Esophagus (tissue), 2 donors: ENCODE measurements at regions not wholly inside any gene's neighbourhood (a gene's known extent, or its start where the extent isn't known, plus 50 kb on each side); places are given as distances from the start of the nearest gene placed in this dataset.
"Not testable (repeated sequence)": the region's sequence is repeated elsewhere in the genome, so short reads cannot be mapped to it uniquely, and the experiment has no call there.

ENCODE experiments used
- H3K27ac ChIP-seq, 2 donors: one replicate each; pipeline ENCODE4 v1.5.1; 2013; ENCODE audit warnings: low read depth in 2 of 2, mild to moderate bottlenecking in 2 of 2, inconsistent platforms in 1 of 2, low read length in 1 of 2, moderate library complexity in 1 of 2
- H3K27me3 ChIP-seq, 2 donors: one replicate each; pipeline ENCODE4 v1.6.1; 2013; ENCODE audit warnings: low read length in 2 of 2, control low read depth in 1 of 2, mild to moderate bottlenecking in 1 of 2; ENCODE audit not compliant: insufficient read depth in 2 of 2, control insufficient read depth in 1 of 2
- H3K36me3 ChIP-seq, 2 donors: one replicate each; pipeline ENCODE4 v1.6.1; 2013; ENCODE audit warnings: low read length in 1 of 2; ENCODE audit not compliant: control insufficient read depth in 2 of 2, insufficient read depth in 2 of 2
- H3K4me1 ChIP-seq, 2 donors: one replicate each; pipeline ENCODE4 v1.6.1; 2013; ENCODE audit warnings: low read length in 1 of 2; ENCODE audit not compliant: control insufficient read depth in 2 of 2, insufficient read depth in 2 of 2
- H3K4me3 ChIP-seq, 2 donors: one replicate each; pipeline ENCODE4 v1.5.1; 2013; ENCODE audit warnings: low read length in 2 of 2, mild to moderate bottlenecking in 2 of 2, low read depth in 1 of 2, moderate library complexity in 1 of 2
- H3K9me3 ChIP-seq, 2 donors: one replicate each; pipeline ENCODE4 v1.6.1; 2013; ENCODE audit warnings: mild to moderate bottlenecking in 2 of 2, low read depth in 1 of 2, low read length in 1 of 2, moderate library complexity in 1 of 2; ENCODE audit not compliant: control insufficient read depth in 2 of 2, insufficient read depth in 1 of 2
- WGBS, 2 donors: extraction: QIAGEN DNeasy Blood & Tissue Kit; methylation state at CpG; one replicate each; pipeline ENCODE4 v1.1.7; 2013; 5-methylcytosine and 5-hydroxymethylcytosine counted together
- donor health status: healthy with polysubstance abuse.
- donor health status: Bipolar disorder and iron deficiency.

DNA sequence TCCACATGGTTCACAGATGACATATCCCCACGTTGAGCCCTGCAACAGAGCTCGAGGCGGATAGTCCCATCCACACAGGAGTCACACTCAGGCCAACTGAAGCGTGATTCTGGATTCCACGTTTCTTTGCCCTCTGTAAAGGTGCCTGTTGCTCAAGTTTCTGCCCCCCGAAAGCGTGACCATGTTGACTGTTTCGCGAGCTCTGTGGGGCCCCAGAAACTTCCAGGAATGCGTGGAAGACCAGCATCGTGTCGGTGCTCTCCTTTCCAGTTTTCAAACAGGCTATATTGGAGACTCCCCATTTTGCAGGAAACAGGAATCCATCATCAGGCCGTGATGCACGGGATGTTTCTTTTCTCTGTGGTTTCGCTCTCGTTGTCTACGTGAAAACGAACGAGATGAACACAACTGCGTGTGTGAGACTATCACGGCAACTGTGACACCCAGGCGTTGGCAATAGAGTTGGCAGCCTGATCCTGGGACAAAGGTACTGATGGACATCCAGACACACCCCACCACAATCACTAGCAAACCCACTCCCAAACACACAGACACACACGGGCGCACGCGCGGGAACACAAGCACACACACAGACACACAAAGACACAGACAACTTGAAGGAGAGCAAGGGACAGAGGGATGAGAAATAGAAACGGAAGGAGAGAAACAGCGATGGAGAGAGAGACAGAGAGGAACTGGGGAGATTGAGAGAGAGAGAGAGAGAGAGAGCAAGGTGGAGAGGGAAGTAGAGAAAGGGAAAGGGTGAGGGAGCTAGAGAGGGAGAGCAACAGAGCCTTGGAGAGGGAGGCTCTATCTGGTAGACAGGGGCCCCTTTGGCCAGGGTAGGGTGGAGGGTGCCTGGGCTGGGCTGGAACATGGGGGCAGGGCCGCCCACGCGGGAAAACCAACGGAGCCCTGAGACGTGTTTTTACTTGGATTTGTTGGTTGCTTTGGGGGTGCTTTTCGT is 1609.3 kb downstream of the SPATA31A7 start:
- not testable (repeated sequence) for H3K27me3 ChIP-seq, H3K27ac ChIP-seq, H3K4me1 ChIP-seq, H3K9me3 ChIP-seq, H3K36me3 ChIP-seq
- 29 to 37% methylated on average over 35 of the region's 35 CpGs for WGBS, 2 donors
- peak overlapping the region in 1 of 2 donors; percentile 2 for H3K4me3 ChIP-seq

DNA sequence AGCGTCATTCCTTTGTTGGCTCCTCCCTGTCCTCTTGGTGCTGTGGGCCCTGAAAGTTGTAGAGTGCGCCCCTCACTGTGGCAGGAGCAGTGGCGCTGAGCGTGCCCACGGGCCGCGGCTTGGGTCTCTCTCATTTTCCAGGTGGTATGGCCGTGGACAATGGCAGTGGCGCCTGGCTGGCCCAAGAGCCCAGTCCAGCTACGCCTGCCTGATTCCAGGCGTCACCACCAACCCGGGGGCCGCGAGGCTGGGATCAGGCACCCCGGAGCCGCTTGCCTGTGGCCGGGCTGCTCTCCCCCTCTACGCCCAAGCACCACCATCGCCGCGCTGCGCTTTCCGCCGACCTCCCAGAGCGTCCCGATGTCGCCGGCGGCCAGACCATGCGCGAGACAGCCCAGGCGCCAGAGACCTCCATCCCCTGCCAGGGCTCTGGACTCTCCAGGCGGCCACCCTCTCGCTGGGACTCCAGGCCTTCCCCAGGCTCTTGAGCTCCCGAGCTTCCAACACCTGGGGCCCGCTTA is 1610.1 kb downstream of the SPATA31A7 start:
- not testable (repeated sequence) for H3K36me3 ChIP-seq, H3K9me3 ChIP-seq, H3K27me3 ChIP-seq, H3K4me1 ChIP-seq, H3K27ac ChIP-seq
- H3K4me3 ChIP-seq, result peak overlapping the region in 1 of 2 donors; percentile 10
- 34 to 37% methylated on average over 31 to 36 of the region's 36 CpGs for WGBS, 2 donors

DNA sequence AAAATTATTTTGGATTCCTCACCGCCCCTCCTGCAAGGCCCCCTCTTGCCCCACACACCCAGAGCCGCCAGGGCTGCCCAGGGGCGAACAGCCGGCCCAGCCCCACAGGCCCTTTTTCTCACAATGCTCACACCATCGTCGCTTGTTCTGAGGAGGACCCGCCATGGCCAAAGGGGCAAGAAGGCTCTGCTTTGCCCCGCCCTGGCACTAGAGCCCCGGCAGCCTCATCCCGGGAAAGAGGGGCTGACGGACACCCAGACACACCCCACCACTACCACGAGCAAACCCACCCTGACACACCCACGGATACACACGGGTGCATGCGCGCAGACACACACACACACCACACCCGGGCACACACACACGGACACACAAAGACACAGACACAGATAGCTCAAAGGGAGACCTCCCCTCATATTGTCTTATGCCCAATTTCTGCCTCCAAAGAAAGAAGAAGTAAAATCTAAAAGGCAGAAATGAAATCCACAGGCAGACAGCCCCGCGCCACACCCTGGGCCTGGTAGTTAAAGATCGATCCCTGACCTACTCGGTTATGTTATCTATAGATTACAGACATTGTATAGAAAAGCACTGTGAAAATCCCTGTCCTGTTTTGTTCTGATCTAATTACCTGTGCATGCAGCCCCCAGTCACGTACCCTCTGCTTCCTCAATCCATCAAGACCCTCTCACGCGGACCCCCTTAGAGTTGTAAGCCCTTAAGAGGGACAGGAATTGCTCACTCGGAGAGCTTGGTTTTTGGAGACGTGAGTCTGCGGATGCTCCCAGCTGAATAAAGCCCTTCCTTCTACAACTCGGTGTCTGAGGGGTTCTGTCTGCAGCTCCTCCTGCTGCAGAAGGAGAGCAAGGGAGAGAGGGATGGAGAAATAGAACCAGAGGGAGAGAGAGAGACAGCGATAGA is 1610.9 kb downstream of the SPATA31A7 start:
- WGBS, 2 donors, result 39 to 43% methylated on average over 29 to 30 of the region's 30 CpGs
- not testable (repeated sequence) for H3K36me3 ChIP-seq, H3K27me3 ChIP-seq, H3K27ac ChIP-seq, H3K4me3 ChIP-seq, H3K4me1 ChIP-seq, H3K9me3 ChIP-seq

- H3K27ac ChIP-seq, H3K36me3 ChIP-seq, H3K27me3 ChIP-seq, H3K4me1 ChIP-seq, H3K9me3 ChIP-seq: not testable (repeated sequence)
- peak overlapping the region in 1 of 2 donors; percentile 72 for H3K4me3 ChIP-seq
- 26 to 39% methylated on average over 15 of the region's 15 CpGs for WGBS, 2 donors
These were observed 1611.6 kb downstream of the SPATA31A7 start for GRCh38 chr9:62801372-62801811.

DNA sequence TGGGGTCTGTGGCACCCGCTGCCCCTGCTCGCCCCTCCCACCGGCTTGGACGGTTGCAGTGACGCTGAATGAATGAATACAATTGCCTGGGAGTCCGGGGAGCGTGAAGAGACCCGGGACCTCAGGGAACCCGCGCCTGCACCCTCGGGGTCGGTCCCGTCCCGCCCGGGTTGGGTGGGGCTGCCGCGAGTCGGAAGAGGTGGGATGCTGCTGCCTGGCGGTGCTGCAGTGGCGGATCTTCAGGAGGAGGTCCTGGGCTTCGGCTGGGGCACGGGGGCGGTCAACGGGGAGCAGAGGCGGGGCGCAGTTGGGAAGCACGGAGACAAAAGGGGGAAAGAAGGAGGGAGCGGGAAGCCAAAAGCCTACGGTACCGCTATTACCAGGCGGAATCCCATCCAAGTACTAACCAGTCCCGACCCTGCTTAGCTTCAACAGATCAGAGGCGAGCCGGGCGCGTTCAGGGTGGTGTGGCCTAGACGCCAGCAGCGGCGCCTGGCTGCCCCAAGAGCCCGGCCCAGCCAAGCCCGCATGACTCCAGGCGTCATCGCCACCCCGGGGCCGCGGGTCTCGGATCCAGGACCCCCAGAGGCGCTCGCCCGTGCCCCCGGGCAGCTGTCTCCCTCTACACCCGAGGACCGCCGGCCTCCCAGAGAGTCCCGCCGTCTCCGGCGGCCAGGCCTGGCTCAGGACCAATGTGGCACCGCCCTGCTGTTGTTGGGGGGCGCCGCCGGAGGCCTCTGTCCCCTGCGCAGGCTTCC is 1612.3 kb downstream of the SPATA31A7 start:
- H3K9me3 ChIP-seq, H3K27me3 ChIP-seq, H3K36me3 ChIP-seq, H3K4me1 ChIP-seq: not testable (repeated sequence)
- 4% methylated on average over 63 of the region's 63 CpGs for WGBS, 2 donors
- Histone ChIP-seq H3K4me3 (peak overlapping the region; percentile 57 to 72), H3K27ac (peak overlapping the region; percentile 0 to 77)

DNA sequence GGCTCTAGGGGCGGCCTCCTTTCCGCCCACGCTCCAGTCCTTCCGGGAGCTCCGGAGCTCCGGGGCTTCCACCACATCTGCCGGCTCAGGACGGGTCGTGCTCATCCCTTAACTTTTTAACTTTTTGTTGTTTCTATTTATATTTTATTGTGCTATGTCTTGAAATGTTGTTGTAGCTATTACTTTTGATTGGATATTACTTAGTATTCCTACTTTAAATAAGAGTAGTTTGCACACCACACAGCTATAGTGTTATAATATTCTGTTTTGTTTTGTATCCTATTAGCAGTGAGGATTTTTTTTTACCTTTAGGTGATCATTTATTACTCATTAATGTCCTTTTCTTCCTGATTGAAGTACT is 1612.9 kb downstream of the SPATA31A7 start:
- WGBS, 2 donors, result 12 to 15% methylated on average over 9 of the region's 9 CpGs
- peak overlapping the region; percentile 57 to 72 for H3K4me3 ChIP-seq
- H3K9me3 ChIP-seq, H3K4me1 ChIP-seq, H3K36me3 ChIP-seq, H3K27me3 ChIP-seq: not testable (repeated sequence)
- H3K27ac ChIP-seq, result peak overlapping the region in 1 of 2 donors; percentile 77

DNA sequence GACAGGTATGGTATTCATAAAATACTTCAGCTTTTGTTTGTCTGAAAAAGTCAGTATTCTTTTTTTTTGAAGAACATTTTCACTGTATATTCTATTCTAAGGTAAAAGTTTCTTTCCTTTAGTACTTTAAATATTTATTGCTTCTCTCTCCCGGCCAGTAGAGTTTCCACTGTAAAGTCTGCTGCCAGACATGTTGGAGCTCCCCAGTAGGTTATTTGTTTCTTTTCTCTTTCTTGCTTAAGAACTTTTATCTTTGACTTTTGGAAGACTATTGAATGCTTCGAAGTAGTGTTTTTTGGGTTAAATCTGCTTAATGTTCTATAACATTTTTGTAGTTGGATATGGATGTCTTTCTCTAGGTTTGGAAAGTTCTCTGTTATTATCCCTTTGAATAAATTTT is 1613.3 kb downstream of the SPATA31A7 start:
- not testable (repeated sequence) for H3K27me3 ChIP-seq, H3K27ac ChIP-seq, H3K36me3 ChIP-seq, H3K4me3 ChIP-seq, H3K9me3 ChIP-seq, H3K4me1 ChIP-seq
- 45 to 56% methylated on average over 2 of the region's 2 CpGs for WGBS, 2 donors

DNA sequence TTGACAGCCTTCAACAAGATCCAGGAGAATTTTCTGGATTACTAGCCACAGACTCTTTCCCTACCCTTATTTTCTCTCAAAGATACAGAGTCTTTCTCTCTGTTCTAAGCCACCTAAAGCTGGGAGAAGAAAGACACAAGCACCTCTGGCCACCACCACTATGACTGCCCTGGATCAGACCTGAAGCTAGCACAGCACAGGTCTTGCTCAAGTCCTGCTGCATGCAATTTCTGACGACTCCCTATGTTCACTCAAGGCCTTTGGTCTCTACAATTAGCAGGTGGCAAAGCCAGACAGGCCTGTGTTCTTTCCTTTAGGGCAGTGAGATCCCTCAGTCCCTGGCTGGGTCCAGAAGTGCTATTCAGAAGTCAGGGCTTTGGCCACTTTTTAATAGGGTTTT is 1614.5 kb downstream of the SPATA31A7 start:
- H3K4me3 ChIP-seq, H3K36me3 ChIP-seq, H3K27ac ChIP-seq, H3K27me3 ChIP-seq, H3K4me1 ChIP-seq, H3K9me3 ChIP-seq: not testable (repeated sequence)
- WGBS, 2 donors, result 26 to 30% methylated on average over 1 of the region's 1 CpG

DNA sequence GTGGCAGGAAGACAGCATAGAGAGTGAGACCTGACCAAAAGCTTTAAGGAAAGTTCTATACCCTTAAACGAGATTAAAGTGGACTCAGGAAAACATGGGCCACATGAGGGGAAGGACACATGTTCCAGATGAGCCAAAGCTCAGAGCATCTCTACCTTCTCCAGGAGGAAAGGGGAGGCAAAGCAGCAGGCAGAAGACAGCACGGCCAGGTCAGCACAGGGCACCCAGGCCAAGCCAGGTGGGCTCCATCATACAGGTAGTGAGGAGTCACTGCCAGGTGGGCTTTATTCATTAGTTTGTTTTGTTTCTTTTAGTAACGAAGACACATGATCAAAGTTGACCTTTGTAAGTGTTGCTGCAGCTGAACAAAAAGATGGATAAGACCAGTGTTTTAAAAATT is 1617.6 kb downstream of the SPATA31A7 start:
- H3K27ac ChIP-seq, H3K4me3 ChIP-seq, H3K4me1 ChIP-seq, H3K9me3 ChIP-seq, H3K27me3 ChIP-seq, H3K36me3 ChIP-seq: not testable (repeated sequence)
- 44 to 54% methylated on average over 3 of the region's 3 CpGs for WGBS, 2 donors
